DND-41 (cell line): ENCODE measurements at regions not wholly inside any gene's neighbourhood (a gene's known extent, or its start where the extent isn't known, plus 50 kb on each side); places are given as distances from the start of the nearest gene placed in this dataset.

Experiments used
- CTCF ChIP-seq: IDR thresholded peaks from 2 replicates; pipeline ENCODE4 v1.5.1; 2012; ENCODE audit warnings: borderline replicate concordance, low read length, moderate library complexity, mild to moderate bottlenecking; ENCODE audit not compliant: poor library complexity, severe bottlenecking; ENCODE audit errors: extremely low read depth
- EZH2 ChIP-seq: IDR thresholded peaks from 3 replicates; pipeline ENCODE4 v1.6.1; 2012; ENCODE audit warnings: borderline replicate concordance, low read depth, mild to moderate bottlenecking, moderate library complexity, low read length, inconsistent platforms; ENCODE audit not compliant: severe bottlenecking

DNA sequence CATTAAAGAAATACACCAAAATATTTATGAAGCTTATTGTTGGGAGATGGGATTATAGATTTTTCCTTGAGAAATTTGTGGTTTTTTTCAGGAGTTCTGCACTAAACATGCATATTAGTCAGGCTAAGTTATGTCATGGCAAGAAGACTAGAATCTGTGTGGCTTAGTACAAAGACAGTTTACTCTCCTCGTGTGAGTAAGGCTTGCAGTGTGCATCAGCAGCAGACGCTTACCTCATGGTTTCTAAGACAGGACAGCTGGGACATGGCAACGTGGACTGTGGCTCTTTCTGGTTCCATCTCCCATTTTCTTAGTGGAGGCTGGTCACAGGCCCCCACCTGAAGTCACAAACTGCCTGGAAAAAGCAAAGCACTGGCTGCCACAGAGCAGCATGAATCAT, 429.6 kb upstream of the VSTM2A start:
- TF ChIP-seq CTCF (no peak), EZH2 (no peak)
